CD14-positive monocyte (primary cell): ENCODE measurements at regions not wholly inside any gene's neighbourhood (a gene's known extent, or its start where the extent isn't known, plus 50 kb on each side); places are given as distances from the start of the nearest gene placed in this dataset.

Experiments used
- DNase-seq, 3 donors: peaks; one replicate each; pipeline ENCODE4 v3.0.0-alpha.2; 2011 to 2022
- H2AFZ ChIP-seq: 2 replicates; pipeline ENCODE4 v1.6.0; 2012; ENCODE audit warnings: mild to moderate bottlenecking, low read depth, low read length, inconsistent platforms; ENCODE audit not compliant: insufficient read depth, poor library complexity, severe bottlenecking
- H3K27ac ChIP-seq, 2 donors: 1 replicate in 1 of 2; 2 replicates in 1 of 2; pipeline ENCODE4 v1.5.1; 2012 to 2013; ENCODE audit warnings: low read length in 2 of 2, control low read depth in 1 of 2, inconsistent platforms in 1 of 2, low read depth in 1 of 2, mild to moderate bottlenecking in 1 of 2
- H3K27me3 ChIP-seq, 2 donors: one replicate each; pipeline versions ENCODE4 v1.6.0 to v1.6.1; 2011 to 2013; ENCODE audit warnings: low read length in 2 of 2; ENCODE audit not compliant: control insufficient read depth in 2 of 2, insufficient read depth in 2 of 2
- H3K36me3 ChIP-seq, 2 donors: replicated peaks in 1 of 2; 1 replicate in 1 of 2; 2 replicates in 1 of 2; pipeline versions ENCODE4 v1.5.1 to v1.6.1; 2012 to 2013; ENCODE audit warnings: low read length in 2 of 2, control low read depth in 1 of 2, inconsistent platforms in 1 of 2, mild to moderate bottlenecking in 1 of 2; ENCODE audit not compliant: insufficient read depth in 2 of 2, control insufficient read depth in 1 of 2
- H3K4me1 ChIP-seq, 2 donors: 1 replicate in 1 of 2; 2 replicates in 1 of 2; pipeline versions ENCODE4 v1.5.1 to v1.6.1; 2012 to 2013; ENCODE audit warnings: low read length in 2 of 2, control low read depth in 1 of 2, inconsistent platforms in 1 of 2, mild to moderate bottlenecking in 1 of 2, moderate library complexity in 1 of 2; ENCODE audit not compliant: insufficient read depth in 2 of 2, control insufficient read depth in 1 of 2
- H3K4me2 ChIP-seq: replicated peaks from 2 replicates; pipeline ENCODE3; 2012; ENCODE audit warnings: low read length, moderate library complexity, mild to moderate bottlenecking; ENCODE audit not compliant: poor library complexity, severe bottlenecking; ENCODE audit errors: extremely low read depth
- H3K4me3 ChIP-seq, 3 experiments: fragments of 200-600 bp in 1 of 3; sonication (generic) in 1 of 3; replicated peaks in 1 of 3; 1 replicate in 2 of 3; 2 replicates in 1 of 3; pipeline ENCODE4 v1.5.1; 2011 to 2013; ENCODE audit warnings: low read length in 3 of 3, mild to moderate bottlenecking in 3 of 3, control low read depth in 2 of 3, low read depth in 2 of 3, inconsistent platforms in 1 of 3, moderate library complexity in 1 of 3
- H3K79me2 ChIP-seq: 2 replicates; pipeline ENCODE4 v1.6.0; 2012; ENCODE audit warnings: mild to moderate bottlenecking, control low read depth, inconsistent platforms, low read length, moderate library complexity; ENCODE audit not compliant: insufficient read depth
- H3K9ac ChIP-seq: 2 replicates; pipeline ENCODE4 v1.6.0; 2017; ENCODE audit warnings: low read length, mild to moderate bottlenecking; ENCODE audit not compliant: insufficient read depth, poor library complexity, severe bottlenecking
- H3K9me3 ChIP-seq, 2 donors: replicated peaks in 1 of 2; 1 replicate in 1 of 2; 2 replicates in 1 of 2; pipeline versions ENCODE4 v1.5.1 to v1.6.1; 2012 to 2013; ENCODE audit warnings: low read length in 2 of 2, control low read depth in 1 of 2; ENCODE audit not compliant: control insufficient read depth in 1 of 2, insufficient read depth in 1 of 2
- H4K20me1 ChIP-seq: 2 replicates; pipeline ENCODE4 v1.6.0; 2012; ENCODE audit warnings: mild to moderate bottlenecking, low read length, control low read depth, moderate library complexity; ENCODE audit not compliant: insufficient read depth
- H3K27ac Mint-ChIP-seq, 7 donors: one replicate each; pipeline ENCODE4 v1.8.0; 2020; ENCODE audit warnings: mild to moderate bottlenecking in 7 of 7, mixed read lengths in 7 of 7, moderate library complexity in 6 of 7, inconsistent platforms in 2 of 7
- H3K27me3 Mint-ChIP-seq, 3 donors: one replicate each; pipeline ENCODE4 v1.8.0; 2021 to 2022; ENCODE audit warnings: low read depth in 3 of 3, mild to moderate bottlenecking in 3 of 3, mixed read lengths in 3 of 3, moderate library complexity in 3 of 3, inconsistent platforms in 1 of 3
- H3K36me3 Mint-ChIP-seq, 2 donors: one replicate each; pipeline ENCODE4 v1.8.0; 2020; ENCODE audit warnings: mixed read lengths in 2 of 2, inconsistent platforms in 1 of 2, mild to moderate bottlenecking in 1 of 2
- H3K4me1 Mint-ChIP-seq: one replicate; pipeline ENCODE4 v1.8.0; 2020; ENCODE audit warnings: mild to moderate bottlenecking, mixed read lengths
- H3K4me3 Mint-ChIP-seq, 2 donors: one replicate each; pipeline ENCODE4 v1.8.0; 2020; ENCODE audit warnings: mild to moderate bottlenecking in 2 of 2, mixed read lengths in 2 of 2, moderate library complexity in 1 of 2
- H3K9me3 Mint-ChIP-seq, 7 donors: one replicate each; pipeline ENCODE4 v1.8.0; 2020 to 2022; ENCODE audit warnings: mixed read lengths in 7 of 7, mild to moderate bottlenecking in 6 of 7, moderate library complexity in 6 of 7, inconsistent platforms in 2 of 7
- CTCF ChIP-seq: fragments of 200-600 bp; IDR thresholded peaks from one replicate; pipeline ENCODE4 v1.8.0; 2022; ENCODE audit warnings: antibody characterized with exemption, mild to moderate bottlenecking
- WGBS: methylation state at CpG from one replicate; pipeline ENCODE4 v1.1.5; 2013; ENCODE audit warnings: missing lambda C conversion rate; ENCODE audit not compliant: insufficient coverage; 5-methylcytosine and 5-hydroxymethylcytosine counted together
- intact Hi-C, 2 donors: fragments of 100-400 bp; cut with micrococcal nuclease; formaldehyde crosslinking; loops; one replicate each; pipeline versions ENCODE4 v1.15.0 to v1.15.1; 2023

GRCh38 chr6:3623451-3624249 lies 127.9 kb downstream of the PXDC1 start:
- WGBS = 44% methylated on average over 23 of the region's 28 CpGs
- peaks cover 7% of the 10 kb centered on the region for H3K4me1 Mint-ChIP-seq
- Histone ChIP-seq H3K9me3 (no peaks in the 10 kb centered on the region), H3K27me3 (peaks cover 0 to 17% of the 10 kb centered on the region in 2 donors), H4K20me1 (no peaks in the 10 kb centered on the region), H3K36me3 (no peaks in the 10 kb centered on the region), H3K27ac (no peak overlapping the region), H3K4me3 (no peak overlapping the region), H3K79me2 (no peaks in the 10 kb centered on the region), H3K4me1 (no peaks in the 10 kb centered on the region), H2AFZ (no peak overlapping the region), H3K9ac (no peak overlapping the region), H3K4me2 (no peak overlapping the region)
- H3K27me3 Mint-ChIP-seq = peaks cover 11 to 30% (median 28%) of the 10 kb centered on the region in 3 donors
- DNase-seq = no peak
- no peak for TF ChIP-seq CTCF
- peaks cover 0 to 3% (median 0%) of the 10 kb centered on the region in 7 donors for H3K9me3 Mint-ChIP-seq
- intact Hi-C loops = no loop called here
- H3K36me3 Mint-ChIP-seq = no peaks in the 10 kb centered on the region
- no peak overlapping the region for H3K27ac Mint-ChIP-seq
- H3K4me3 Mint-ChIP-seq = no peak overlapping the region

GRCh38 chr6:3621411-3621810 lies 130.1 kb downstream of the PXDC1 start:
- Mint-ChIP-seq H3K9me3 (peaks cover 0 to 3% (median 0%) of the 10 kb centered on the region in 7 donors), H3K36me3 (no peaks in the 10 kb centered on the region), H3K27ac (no peak overlapping the region), H3K27me3 (peaks cover 1 to 20% (median 17%) of the 10 kb centered on the region in 3 donors), H3K4me1 (peaks cover 7% of the 10 kb centered on the region), H3K4me3 (no peak overlapping the region)
- Histone ChIP-seq H3K9ac (no peak overlapping the region), H3K4me3 (no peak overlapping the region), H3K4me2 (no peak overlapping the region), H3K36me3 (no peaks in the 10 kb centered on the region), H3K27ac (no peak overlapping the region), H2AFZ (no peak overlapping the region), H3K27me3 (peaks cover 0 to 13% of the 10 kb centered on the region in 2 donors), H3K9me3 (no peaks in the 10 kb centered on the region), H4K20me1 (no peaks in the 10 kb centered on the region), H3K4me1 (no peaks in the 10 kb centered on the region), H3K79me2 (no peaks in the 10 kb centered on the region)
- intact Hi-C loops = no loop called here
- DNase-seq = no peak
- TF ChIP-seq CTCF = no peak
- 92% methylated on average over 2 of the region's 5 CpGs for WGBS
